ENCODE measurements at regions not wholly inside any gene's neighbourhood (a gene's known extent, or its start where the extent isn't known, plus 50 kb on each side); places are given as distances from the start of the nearest gene placed in this dataset.

DNA sequence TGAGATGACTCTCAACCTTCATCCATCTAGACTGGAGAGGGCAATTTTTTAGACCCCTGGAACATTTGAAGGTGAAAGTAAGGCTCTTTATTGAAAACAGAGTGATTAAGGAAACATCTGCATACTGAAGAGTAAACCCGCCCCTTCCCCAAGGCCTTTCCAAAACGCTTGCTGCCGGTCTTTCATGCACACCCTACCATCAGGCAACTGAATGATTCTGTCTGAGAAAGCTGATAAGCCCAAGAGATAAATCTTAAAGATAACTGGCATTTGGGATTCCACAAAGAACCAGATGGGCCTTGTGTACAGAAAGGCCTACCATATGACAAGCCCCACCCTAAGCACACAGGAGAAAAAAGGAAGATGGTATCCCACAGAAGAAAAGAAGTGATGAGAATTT, 54.4 kb upstream of the PIK3R1 start:
- no peak for DNase-seq (ENCODE audit: low read depth)
- in situ Hi-C loops (cut with HindIII; ENCODE audit: low pct_unique_long_range_greater_than_20kb, low sequenced_read_pairs) = no loop called here

GRCh38 chr5:68159224-68159951, 56.2 kb upstream of the PIK3R1 start:
- in situ Hi-C loops (cut with HindIII; ENCODE audit: low pct_unique_long_range_greater_than_20kb, low sequenced_read_pairs) = no loop called here
- no peak for DNase-seq (ENCODE audit: low read depth)

- no peak for DNase-seq (ENCODE audit: low read depth)
- in situ Hi-C loops (cut with HindIII; ENCODE audit: low pct_unique_long_range_greater_than_20kb, low sequenced_read_pairs) = no loop called here
Observed at GRCh38 chr5:68155940-68156339, 59.6 kb upstream of the PIK3R1 start.

GRCh38 chr5:68154119-68154857, 61.3 kb upstream of the PIK3R1 start:
- no peak for DNase-seq (ENCODE audit: low read depth)
- in situ Hi-C loops (cut with HindIII; ENCODE audit: low pct_unique_long_range_greater_than_20kb, low sequenced_read_pairs) = no loop called here

DNA sequence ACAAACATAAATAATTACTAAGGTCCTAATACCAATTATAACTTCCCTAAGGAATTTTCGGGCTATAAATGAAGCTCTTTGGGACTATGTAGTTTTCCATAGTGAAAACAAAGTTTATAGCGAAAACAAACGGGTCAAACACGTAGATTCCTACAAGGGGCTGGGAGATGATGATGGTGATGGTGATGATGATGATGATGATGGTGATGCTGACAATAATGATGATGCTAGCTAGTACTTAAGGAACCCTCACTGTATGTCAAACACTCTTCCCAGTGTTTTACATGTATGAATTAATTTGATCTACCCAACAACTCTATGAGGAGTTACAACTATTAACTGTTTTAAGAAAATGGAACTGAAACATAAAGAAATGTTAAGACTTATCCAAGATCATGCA, 63.7 kb upstream of the PIK3R1 start:
- no peak for DNase-seq (ENCODE audit: low read depth)
- in situ Hi-C loops (cut with HindIII; ENCODE audit: low pct_unique_long_range_greater_than_20kb, low sequenced_read_pairs) = no loop called here

- in situ Hi-C loops (cut with HindIII; ENCODE audit: low pct_unique_long_range_greater_than_20kb, low sequenced_read_pairs) = no loop called here
- DNase-seq (ENCODE audit: low read depth) = no peak
Observed at GRCh38 chr5:68149189-68149588, 66.4 kb upstream of the PIK3R1 start.

GRCh38 chr5:68148096-68148495, 67.5 kb upstream of the PIK3R1 start:
- DNase-seq (ENCODE audit: low read depth) = no peak
- in situ Hi-C loops (cut with HindIII; ENCODE audit: low pct_unique_long_range_greater_than_20kb, low sequenced_read_pairs) = no loop called here

DNA sequence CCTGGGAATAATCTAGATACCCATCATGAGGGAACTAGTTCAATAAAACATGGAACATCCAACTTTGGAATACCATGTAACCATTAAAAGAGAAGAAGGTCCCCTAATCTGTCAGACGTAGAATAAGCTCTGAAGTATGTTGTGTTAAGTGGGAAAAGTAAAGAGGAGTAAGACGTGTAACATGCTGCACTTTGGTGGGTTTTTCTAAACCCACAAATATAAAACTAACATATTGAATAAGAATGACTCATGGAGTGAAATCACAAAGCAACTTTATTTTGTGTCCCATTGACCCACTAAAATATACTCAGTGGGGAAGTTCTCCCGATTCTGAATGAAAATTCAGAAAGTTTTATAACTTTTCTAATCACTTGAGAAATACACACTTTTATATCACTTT, 67.9 kb upstream of the PIK3R1 start:
- in situ Hi-C loops (cut with HindIII; ENCODE audit: low pct_unique_long_range_greater_than_20kb, low sequenced_read_pairs) = no loop called here
- DNase-seq (ENCODE audit: low read depth) = no peak

- in situ Hi-C loops (cut with HindIII; ENCODE audit: low pct_unique_long_range_greater_than_20kb, low sequenced_read_pairs) = no loop called here
- DNase-seq (ENCODE audit: low read depth) = peak; percentile 19
Observed at GRCh38 chr5:68141494-68141893, 74.1 kb upstream of the PIK3R1 start.

- DNase-seq (ENCODE audit: low read depth) = no peak
- in situ Hi-C loops (cut with HindIII; ENCODE audit: low pct_unique_long_range_greater_than_20kb, low sequenced_read_pairs) = no loop called here
Observed at GRCh38 chr5:68140763-68141162, 74.8 kb upstream of the PIK3R1 start.

DNA sequence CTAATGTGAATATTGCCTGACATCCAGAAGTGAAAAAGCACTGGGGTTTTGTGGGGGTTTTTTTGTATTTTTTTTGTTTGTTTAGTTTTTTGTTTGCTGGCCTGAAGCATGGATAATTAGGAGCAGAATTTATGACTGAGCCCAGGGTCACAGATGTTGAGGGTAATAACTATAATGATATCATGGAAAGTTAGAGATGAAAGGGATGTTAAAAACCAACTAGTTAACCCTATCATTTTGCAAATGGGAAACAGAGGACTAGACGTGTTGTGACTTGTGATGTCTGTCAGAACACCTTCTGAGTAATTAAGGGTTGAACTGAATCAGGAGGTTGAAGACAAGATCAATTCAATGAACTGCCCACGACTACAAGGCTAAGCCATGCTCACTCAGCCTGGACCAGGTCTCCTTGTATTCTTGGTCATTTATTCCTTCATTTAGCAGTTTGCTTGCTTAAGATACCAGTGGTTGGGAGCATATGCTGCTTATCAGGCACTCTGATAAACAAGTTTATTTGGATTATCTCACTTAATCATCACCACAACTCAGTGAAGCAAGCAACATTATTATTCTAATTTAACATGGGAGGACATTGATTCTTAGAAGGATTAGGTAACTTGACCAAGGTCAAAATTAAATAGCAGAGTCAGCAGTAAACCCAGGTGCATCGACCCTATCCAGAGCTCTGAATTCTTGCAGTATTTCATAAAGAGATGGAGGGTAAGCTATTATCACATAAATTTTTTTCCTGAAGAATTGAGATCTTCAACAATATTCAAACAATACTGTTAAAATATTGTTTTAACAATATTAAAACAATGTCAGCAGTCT, 75.7 kb upstream of the PIK3R1 start:
- in situ Hi-C loops (cut with HindIII; ENCODE audit: low pct_unique_long_range_greater_than_20kb, low sequenced_read_pairs) = no loop called here
- DNase-seq (ENCODE audit: low read depth) = no peak

DNA sequence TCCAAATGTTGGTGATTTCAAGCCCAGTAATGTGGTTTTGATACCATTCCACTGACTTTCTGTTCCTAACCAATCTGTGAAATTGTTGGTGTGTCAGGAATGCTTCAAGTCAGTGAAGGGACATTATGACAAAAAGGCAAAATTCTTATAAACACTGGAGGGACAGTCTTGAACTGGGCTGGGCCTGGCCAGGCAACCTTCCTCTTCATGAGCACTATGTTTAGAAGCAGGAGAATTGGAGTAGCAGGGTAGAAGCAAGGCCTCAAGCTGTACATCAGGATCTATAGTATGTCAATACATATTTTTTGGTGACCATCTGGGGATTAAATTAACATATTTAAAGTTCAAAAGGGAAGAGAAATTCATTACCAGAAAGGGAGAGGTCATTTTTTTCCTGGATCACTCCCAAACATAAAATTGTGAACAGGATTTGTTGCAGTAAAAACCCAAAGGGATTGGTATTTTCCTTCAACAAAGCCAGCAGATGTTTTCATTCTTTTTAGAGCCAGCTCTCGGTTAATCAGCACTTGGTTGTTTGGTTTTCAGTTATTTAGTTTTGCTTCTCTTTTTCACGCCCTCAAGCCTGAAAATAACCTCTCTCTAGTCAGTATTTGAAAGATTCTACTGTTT, 77.9 kb upstream of the PIK3R1 start:
- in situ Hi-C loops (cut with HindIII; ENCODE audit: low pct_unique_long_range_greater_than_20kb, low sequenced_read_pairs) = no loop called here
- DNase-seq (ENCODE audit: low read depth) = no peak

DNA sequence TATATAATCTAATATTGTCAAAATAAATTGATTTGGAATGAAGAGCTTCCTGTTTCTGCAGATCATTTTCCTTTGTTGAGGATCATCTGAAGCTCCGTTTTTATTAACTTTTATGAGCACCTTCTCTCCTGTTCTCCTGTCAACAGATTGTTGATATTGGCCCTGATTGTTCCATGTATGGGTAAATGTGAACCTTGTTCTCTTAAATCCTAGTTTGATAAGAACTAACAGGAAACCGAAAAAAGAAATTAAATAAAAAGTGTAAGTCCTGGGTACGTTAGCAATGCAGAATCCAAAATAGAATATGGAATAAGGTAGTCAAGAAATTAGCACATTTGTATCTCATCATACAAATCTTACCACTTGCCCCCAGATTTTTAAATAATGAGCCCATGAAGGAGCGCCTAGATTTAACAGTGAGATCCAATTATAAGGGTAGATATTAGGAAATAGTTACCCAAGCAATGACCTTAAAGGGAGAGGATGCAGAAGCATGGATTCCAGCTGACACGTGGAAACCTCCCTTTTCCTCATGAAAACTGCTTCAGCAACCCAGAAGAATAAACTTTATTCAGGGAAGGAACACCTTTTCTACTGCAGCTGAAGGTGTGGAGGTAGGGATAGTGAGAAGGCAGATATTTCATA, 80.8 kb upstream of the PIK3R1 start:
- in situ Hi-C loops (cut with HindIII; ENCODE audit: low pct_unique_long_range_greater_than_20kb, low sequenced_read_pairs) = no loop called here
- DNase-seq (ENCODE audit: low read depth) = no peak

DNA sequence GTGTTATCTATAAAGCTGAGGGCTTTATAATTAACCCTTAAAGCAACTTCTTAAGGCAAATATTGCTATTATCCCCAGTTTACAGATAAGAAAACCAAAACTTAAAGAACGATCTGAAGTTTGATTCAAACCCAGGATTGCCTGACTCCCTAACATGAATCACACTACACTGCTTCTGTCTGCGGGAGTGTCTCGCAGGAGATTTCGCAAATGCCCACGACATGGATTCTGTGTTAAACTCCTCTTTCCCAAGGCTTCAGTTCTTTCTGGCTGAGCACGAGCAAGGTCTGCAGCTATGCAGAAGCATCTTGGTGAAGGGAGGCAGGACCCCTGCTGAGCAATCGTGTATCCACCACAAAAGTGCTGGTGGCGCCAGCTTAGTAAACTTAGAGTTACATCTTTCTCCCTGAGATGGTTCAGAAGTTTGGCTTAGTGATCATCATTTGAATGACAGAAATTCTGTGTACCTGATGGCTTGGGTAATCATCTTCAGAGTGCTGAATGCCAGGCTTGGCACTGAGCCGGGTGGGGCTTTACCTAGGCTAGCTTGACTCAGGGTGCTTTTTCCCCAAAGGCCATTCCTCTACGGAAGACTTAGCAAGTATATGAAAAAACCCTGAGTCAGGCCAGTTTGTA, 81.4 kb upstream of the PIK3R1 start:
- DNase-seq (ENCODE audit: low read depth) = no peak
- in situ Hi-C loops (cut with HindIII; ENCODE audit: low pct_unique_long_range_greater_than_20kb, low sequenced_read_pairs) = no loop called here

- in situ Hi-C loops (cut with HindIII; ENCODE audit: low pct_unique_long_range_greater_than_20kb, low sequenced_read_pairs) = no loop called here
- no peak for DNase-seq (ENCODE audit: low read depth)
Observed at GRCh38 chr5:68130253-68130652, 85.3 kb upstream of the PIK3R1 start.

- DNase-seq (ENCODE audit: low read depth) = no peak
- in situ Hi-C loops (cut with HindIII; ENCODE audit: low pct_unique_long_range_greater_than_20kb, low sequenced_read_pairs) = no loop called here
Observed at GRCh38 chr5:68129364-68129763, 86.2 kb upstream of the PIK3R1 start.

DNA sequence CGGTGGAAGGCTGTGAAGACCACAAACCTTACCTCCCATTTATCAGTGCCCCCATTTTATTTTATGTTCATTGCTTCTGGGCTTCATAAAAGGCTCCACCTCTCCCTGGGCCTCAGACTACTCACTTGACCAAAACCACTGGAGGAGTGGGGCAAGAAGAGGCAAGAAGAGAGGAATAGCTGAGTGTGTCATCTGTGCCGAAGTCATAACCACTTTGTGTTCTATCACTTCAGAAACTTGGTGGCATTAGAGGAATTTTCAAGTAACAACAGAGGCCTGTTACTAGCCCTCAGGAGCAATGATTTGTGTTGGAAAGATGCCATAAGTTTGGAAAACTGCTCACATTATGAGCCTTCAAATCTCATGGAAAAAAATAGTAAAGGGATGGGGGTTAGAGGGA, 88.7 kb upstream of the PIK3R1 start:
- no peak for DNase-seq (ENCODE audit: low read depth)
- in situ Hi-C loops (cut with HindIII; ENCODE audit: low pct_unique_long_range_greater_than_20kb, low sequenced_read_pairs) = no loop called here
